GOT3 (cell line): ENCODE measurements at regions not wholly inside any gene's neighbourhood (a gene's known extent, or its start where the extent isn't known, plus 50 kb on each side); places are given as distances from the start of the nearest gene placed in this dataset.

ENCODE experiments used
- DNase-seq: peaks from one replicate; lab custom pipeline; 2025; ENCODE audit warnings: mixed read lengths; lab: John Stamatoyannopoulos, UW

GRCh38 chr14:26996246-26996645 lies 398.4 kb upstream of the NOVA1 start:
- DNase-seq: no peak

GRCh38 chr14:27002179-27002578 lies 404.3 kb upstream of the NOVA1 start:
- no peak for DNase-seq

- no peak for DNase-seq
Measured at GRCh38 chr14:27006570-27006969, 408.7 kb upstream of the NOVA1 start.

GRCh38 chr14:27008187-27008586 lies 410.4 kb upstream of the NOVA1 start:
- no peak for DNase-seq

- DNase-seq: no peak
Measured at GRCh38 chr14:27012641-27013040, 414.8 kb upstream of the NOVA1 start.

GRCh38 chr14:27013678-27014077 lies 415.8 kb upstream of the NOVA1 start:
- DNase-seq: no peak

GRCh38 chr14:27015065-27015464 lies 417.2 kb upstream of the NOVA1 start:
- DNase-seq: no peak

- DNase-seq: no peak
Measured at GRCh38 chr14:27025648-27026047, 427.8 kb upstream of the NOVA1 start.

GRCh38 chr14:27026097-27026496 lies 428.3 kb upstream of the NOVA1 start:
- DNase-seq: no peak

GRCh38 chr14:27040552-27040951 lies 442.7 kb upstream of the NOVA1 start:
- no peak for DNase-seq

- DNase-seq: no peak
Measured at GRCh38 chr14:27049701-27050100, 451.9 kb upstream of the NOVA1 start.

- no peak for DNase-seq
Measured at GRCh38 chr14:27050208-27050607, 452.4 kb upstream of the NOVA1 start.

- DNase-seq: no peak
Measured at GRCh38 chr14:27056586-27056985, 458.8 kb upstream of the NOVA1 start.

GRCh38 chr14:27061299-27061698 lies 463.5 kb upstream of the NOVA1 start:
- no peak for DNase-seq

- no peak for DNase-seq
Measured at GRCh38 chr14:27063959-27064358, 466.1 kb upstream of the NOVA1 start.

- no peak for DNase-seq
Measured at GRCh38 chr14:27065886-27066285, 468.1 kb upstream of the NOVA1 start.

- DNase-seq: no peak
Measured at GRCh38 chr14:27067961-27068360, 470.1 kb upstream of the NOVA1 start.

GRCh38 chr14:27072589-27072988 lies 474.8 kb upstream of the NOVA1 start:
- no peak for DNase-seq

GRCh38 chr14:27075503-27075902 lies 477.7 kb upstream of the NOVA1 start:
- no peak for DNase-seq

GRCh38 chr14:27077214-27077613 lies 479.4 kb upstream of the NOVA1 start:
- no peak for DNase-seq

GRCh38 chr14:27077710-27078109 lies 479.9 kb upstream of the NOVA1 start:
- no peak for DNase-seq

- no peak for DNase-seq
Measured at GRCh38 chr14:27078191-27078590, 480.4 kb upstream of the NOVA1 start.

- no peak for DNase-seq
Measured at GRCh38 chr14:27079716-27080115, 481.9 kb upstream of the NOVA1 start.

GRCh38 chr14:27085500-27085899 lies 487.7 kb upstream of the NOVA1 start:
- no peak for DNase-seq

- no peak for DNase-seq
Measured at GRCh38 chr14:27090716-27091115, 492.9 kb upstream of the NOVA1 start.
